Activated CD4-positive, alpha-beta memory T cell treated with anti-CD3 and anti-CD28 coated beads for 36 hours (primary cell): ENCODE measurements at regions not wholly inside any gene's neighbourhood (a gene's known extent, or its start where the extent isn't known, plus 50 kb on each side); places are given as distances from the start of the nearest gene placed in this dataset.
A peak's percentile ranks its signal among the peaks of the same experiment; 100 is the strongest.

Experiments used
- CTCF ChIA-PET: fragments of 350-600 bp; sonication (Branson Sonifier 250); formaldehyde crosslinking; loops from one replicate; lab custom pipeline; 2021; ENCODE audit warnings: antibody characterized with exemption, inconsistent platforms; lab: Charles Lee
- POLR2A ChIA-PET: fragments of 350-600 bp; sonication (Branson Sonifier 250); formaldehyde crosslinking; loops from one replicate; lab custom pipeline; 2021; ENCODE audit warnings: antibody characterized with exemption; lab: Charles Lee
- DNase-seq: peaks from one replicate; pipeline ENCODE4 v3.0.0-alpha.2; 2020
- H3K27ac Mint-ChIP-seq: one replicate; pipeline ENCODE4 v1.8.0; 2021; ENCODE audit warnings: mixed read lengths
- H3K27me3 Mint-ChIP-seq: one replicate; pipeline ENCODE4 v1.8.0; 2021; ENCODE audit warnings: mixed read lengths
- H3K36me3 Mint-ChIP-seq: one replicate; pipeline ENCODE4 v1.8.0; 2021; ENCODE audit warnings: mixed read lengths
- H3K4me1 Mint-ChIP-seq: one replicate; pipeline ENCODE4 v1.8.0; 2021; ENCODE audit warnings: low read depth, mixed read lengths
- H3K4me3 Mint-ChIP-seq: one replicate; pipeline ENCODE4 v1.8.0; 2021; ENCODE audit warnings: mild to moderate bottlenecking, mixed read lengths
- H3K9me3 Mint-ChIP-seq: one replicate; pipeline ENCODE4 v1.8.0; 2021; ENCODE audit warnings: mixed read lengths
- intact Hi-C: fragments of 100-400 bp; cut with micrococcal nuclease; formaldehyde crosslinking; loops from one replicate; pipeline ENCODE4 v1.15.1; 2023

- Mint-ChIP-seq H3K4me3 (peak overlapping the region; percentile 54), H3K27ac (peak overlapping the region; percentile 46), H3K27me3 (no peaks in the 10 kb centered on the region), H3K4me1 (peaks cover 41% of the 10 kb centered on the region), H3K36me3 (no peaks in the 10 kb centered on the region), H3K9me3 (no peaks in the 10 kb centered on the region)
- ChIA-PET POLR2A (interaction anchor here (1.1 to 1.2 kb wide), 2 partner anchors 157 to 193 kb away, joined by 4 to 5 read pairs; partner anchors contain the start of gene AFTPH), CTCF (interaction anchor here (0.6 to 8.3 kb wide), 92 partner anchors 9 to 742 kb away, joined by 3 to 368 read pairs (median 4); partner anchors contain the start of genes AFTPH, MDH1 and WDPCP)
- DNase-seq: peak; percentile 82
- intact Hi-C loops: loop anchor here (1.0 to 10.0 kb wide), 6 partner anchors 124 to 746 kb away; partner anchors contain the start of genes LGALSL, MDH1 and WDPCP
Measured at GRCh38 chr2:64330281-64331113, 123.5 kb upstream of the LGALSL start.

- Mint-ChIP-seq H3K36me3 (no peaks in the 10 kb centered on the region), H3K27ac (no peak overlapping the region), H3K4me1 (peaks cover 34% of the 10 kb centered on the region), H3K9me3 (no peaks in the 10 kb centered on the region), H3K27me3 (no peaks in the 10 kb centered on the region), H3K4me3 (no peak overlapping the region)
- ChIA-PET POLR2A (interaction anchor here (1.1 to 1.2 kb wide), 2 partner anchors 157 to 192 kb away, joined by 4 to 5 read pairs; partner anchors contain the start of gene AFTPH), CTCF (interaction anchor here (0.6 to 8.3 kb wide), 90 partner anchors 8 to 743 kb away, joined by 3 to 368 read pairs (median 4); partner anchors contain the start of genes AFTPH, MDH1 and WDPCP)
- intact Hi-C loops: loop anchor here (1.0 to 10.0 kb wide), 6 partner anchors 124 to 746 kb away; partner anchors contain the start of genes LGALSL, MDH1 and WDPCP
- DNase-seq: no peak
Measured at GRCh38 chr2:64331114-64331645, 122.8 kb upstream of the LGALSL start.

- Mint-ChIP-seq H3K9me3 (no peaks in the 10 kb centered on the region), H3K27ac (no peak overlapping the region), H3K4me1 (peaks cover 26% of the 10 kb centered on the region), H3K27me3 (no peaks in the 10 kb centered on the region), H3K4me3 (no peak overlapping the region), H3K36me3 (no peaks in the 10 kb centered on the region)
- intact Hi-C loops: loop anchor here (1.0 to 10.0 kb wide), 6 partner anchors 123 to 747 kb away; partner anchors contain the start of genes LGALSL, MDH1 and WDPCP
- ChIA-PET POLR2A (no interaction called here), CTCF (interaction anchor here (0.8 to 8.3 kb wide), 45 partner anchors 7 to 540 kb away, joined by 3 to 368 read pairs (median 5); partner anchors contain the start of gene AFTPH)
- DNase-seq: no peak
Measured at GRCh38 chr2:64331849-64332699, 121.9 kb upstream of the LGALSL start.

GRCh38 chr2:64336171-64336570, 117.8 kb upstream of the LGALSL start:
- no peak overlapping the region for H3K27ac Mint-ChIP-seq
- H3K4me1 Mint-ChIP-seq: peaks cover under 1% of the 10 kb centered on the region
- no peaks in the 10 kb centered on the region for H3K9me3 Mint-ChIP-seq
- intact Hi-C loops: loop anchor here (10.0 kb wide), 2 partner anchors 119 to 751 kb away; partner anchors contain the start of genes LGALSL, MDH1 and WDPCP
- H3K27me3 Mint-ChIP-seq: peaks cover 5% of the 10 kb centered on the region
- DNase-seq: no peak
- CTCF ChIA-PET: interaction anchor here (2.0 kb wide), 1 partner anchor 152 kb away, joined by 12 read pairs; no protein-coding TSS in a partner anchor
- POLR2A ChIA-PET: no interaction called here
- no peaks in the 10 kb centered on the region for H3K36me3 Mint-ChIP-seq
- H3K4me3 Mint-ChIP-seq: no peak overlapping the region

- no peak for DNase-seq
- Mint-ChIP-seq H3K36me3 (no peaks in the 10 kb centered on the region), H3K4me3 (no peak overlapping the region), H3K9me3 (no peaks in the 10 kb centered on the region), H3K27me3 (peaks cover 5% of the 10 kb centered on the region), H3K4me1 (no peaks in the 10 kb centered on the region), H3K27ac (no peak overlapping the region)
- ChIA-PET CTCF (interaction anchor here (1.0 to 2.0 kb wide), 2 partner anchors 9 to 151 kb away, joined by 3 to 12 read pairs; no protein-coding TSS in a partner anchor), POLR2A (no interaction called here)
- intact Hi-C loops: loop anchor here (10.0 kb wide), 2 partner anchors 117 to 753 kb away; partner anchors contain the start of genes LGALSL, MDH1 and WDPCP
Measured at GRCh38 chr2:64337314-64337713, 116.6 kb upstream of the LGALSL start.

- no peak for DNase-seq
- Mint-ChIP-seq H3K9me3 (no peaks in the 10 kb centered on the region), H3K27ac (no peak overlapping the region), H3K4me1 (no peaks in the 10 kb centered on the region), H3K27me3 (peaks cover 5% of the 10 kb centered on the region), H3K36me3 (no peaks in the 10 kb centered on the region), H3K4me3 (no peak overlapping the region)
- CTCF ChIA-PET: interaction anchor here (1.0 kb wide), 1 partner anchor 10 kb away, joined by 3 read pairs; no protein-coding TSS in a partner anchor
- intact Hi-C loops: loop anchor here (10.0 kb wide), 2 partner anchors 117 to 753 kb away; partner anchors contain the start of genes LGALSL, MDH1 and WDPCP
- POLR2A ChIA-PET: no interaction called here
Measured at GRCh38 chr2:64338108-64338507, 115.9 kb upstream of the LGALSL start.

GRCh38 chr2:64338910-64339500, 115.0 kb upstream of the LGALSL start:
- Mint-ChIP-seq H3K27ac (no peak overlapping the region), H3K36me3 (no peaks in the 10 kb centered on the region), H3K4me3 (no peak overlapping the region), H3K27me3 (peaks cover 5% of the 10 kb centered on the region), H3K9me3 (no peaks in the 10 kb centered on the region), H3K4me1 (no peaks in the 10 kb centered on the region)
- CTCF ChIA-PET: interaction anchor here (1.0 to 1.5 kb wide), 2 partner anchors 8 to 149 kb away, joined by 4 to 6 read pairs; no protein-coding TSS in a partner anchor
- intact Hi-C loops: loop anchor here (10.0 kb wide), 2 partner anchors 116 to 754 kb away; partner anchors contain the start of genes LGALSL, MDH1 and WDPCP
- DNase-seq: peak; percentile 30
- POLR2A ChIA-PET: no interaction called here

- Mint-ChIP-seq H3K4me1 (no peaks in the 10 kb centered on the region), H3K4me3 (no peak overlapping the region), H3K27ac (no peak overlapping the region), H3K36me3 (no peaks in the 10 kb centered on the region), H3K9me3 (no peaks in the 10 kb centered on the region), H3K27me3 (peaks cover 5% of the 10 kb centered on the region)
- POLR2A ChIA-PET: no interaction called here
- intact Hi-C loops: loop anchor here (5.0 kb wide), 1 partner anchor 46 kb away; no protein-coding TSS in a partner anchor
- CTCF ChIA-PET: interaction anchor here (2.4 to 2.5 kb wide), 2 partner anchors 11 to 147 kb away, joined by 10 to 12 read pairs; no protein-coding TSS in a partner anchor
- DNase-seq: no peak
Measured at GRCh38 chr2:64341461-64341860, 112.5 kb upstream of the LGALSL start.

GRCh38 chr2:64342195-64343099, 111.5 kb upstream of the LGALSL start:
- no peak for DNase-seq
- Mint-ChIP-seq H3K36me3 (no peaks in the 10 kb centered on the region), H3K9me3 (no peaks in the 10 kb centered on the region), H3K27ac (no peak overlapping the region), H3K4me1 (no peaks in the 10 kb centered on the region), H3K27me3 (peaks cover 5% of the 10 kb centered on the region), H3K4me3 (no peak overlapping the region)
- ChIA-PET CTCF (interaction anchor here (2.4 to 2.5 kb wide), 2 partner anchors 11 to 146 kb away, joined by 10 to 12 read pairs; no protein-coding TSS in a partner anchor), POLR2A (no interaction called here)
- intact Hi-C loops: loop anchor here (5.0 kb wide), 1 partner anchor 45 kb away; no protein-coding TSS in a partner anchor
